GM13976 (cell line): ENCODE measurements at regions not wholly inside any gene's neighbourhood (a gene's known extent, or its start where the extent isn't known, plus 50 kb on each side); places are given as distances from the start of the nearest gene placed in this dataset.

Experiments used
- DNase-seq: peaks from one replicate; pipeline ENCODE4 v3.0.0; 2012; ENCODE audit warnings: low spot score
- in situ Hi-C: fragments of 300-500 bp; cut with MboI; formaldehyde crosslinking; loops from one replicate; pipeline ENCODE4 v1.12.0; 2022; ENCODE audit warnings: low sequenced_read_pairs, mixed read lengths, inconsistent platforms; ENCODE audit not compliant: unreplicated experiment
- TF ChIP-seq, protein P1 (sequence below): IDR thresholded peaks from 2 replicates; pipeline ENCODE4 v1.5.1; 2012; ENCODE audit warnings: borderline replicate concordance, mild to moderate bottlenecking; ENCODE audit not compliant: insufficient read depth; ENCODE audit errors: extremely low read depth, missing control alignments, control extremely low read depth

DNA sequence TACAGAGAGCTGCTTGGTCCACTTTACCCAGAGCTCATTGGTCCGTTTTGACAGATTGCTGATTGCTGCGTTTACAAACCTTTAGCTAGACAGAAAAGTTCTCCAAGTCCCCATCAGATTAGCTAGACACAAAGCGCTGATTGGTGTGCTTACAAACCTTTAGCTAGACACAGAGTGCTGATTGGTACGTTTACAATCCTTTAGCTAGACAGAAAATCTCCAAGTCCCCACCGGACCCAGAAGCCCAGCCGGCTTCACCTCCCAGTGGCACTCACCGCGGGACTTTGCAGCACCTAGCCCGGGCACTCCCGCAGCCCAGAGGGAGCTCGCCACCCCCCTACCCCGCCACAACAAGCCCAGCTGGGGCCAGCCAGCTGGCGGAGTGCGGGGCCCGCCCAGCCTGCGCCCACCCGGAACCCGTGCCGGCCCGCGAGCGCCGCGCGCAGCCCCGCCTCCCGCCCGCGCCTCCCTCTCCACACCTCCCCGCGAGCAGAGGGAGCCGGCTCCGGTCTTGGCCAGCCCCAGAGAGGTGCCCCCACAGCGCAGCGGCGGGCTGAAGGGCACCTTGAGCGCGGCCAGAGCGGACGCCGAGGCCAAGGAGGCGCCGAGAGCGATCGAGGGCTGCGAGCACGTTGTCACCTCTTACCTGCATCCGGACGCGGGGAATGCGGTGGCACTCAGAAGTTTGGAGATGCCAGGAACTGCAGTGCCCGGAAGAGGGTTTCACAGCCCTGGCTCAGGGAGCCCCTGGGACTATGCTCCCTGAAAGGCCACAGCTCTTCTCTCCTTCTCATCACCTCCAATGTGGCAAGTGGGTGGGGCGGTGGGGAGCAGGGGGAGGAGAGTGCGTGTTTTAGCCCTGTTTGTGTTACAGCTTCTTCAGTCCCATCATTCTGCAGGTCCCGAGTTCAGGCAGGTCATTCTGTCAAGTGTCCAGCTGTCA lies 1504.5 kb downstream of the CDH11 start:
- in situ Hi-C loops, result no loop called here
- no peak for DNase-seq
- TF ChIP-seq, protein P1, sequence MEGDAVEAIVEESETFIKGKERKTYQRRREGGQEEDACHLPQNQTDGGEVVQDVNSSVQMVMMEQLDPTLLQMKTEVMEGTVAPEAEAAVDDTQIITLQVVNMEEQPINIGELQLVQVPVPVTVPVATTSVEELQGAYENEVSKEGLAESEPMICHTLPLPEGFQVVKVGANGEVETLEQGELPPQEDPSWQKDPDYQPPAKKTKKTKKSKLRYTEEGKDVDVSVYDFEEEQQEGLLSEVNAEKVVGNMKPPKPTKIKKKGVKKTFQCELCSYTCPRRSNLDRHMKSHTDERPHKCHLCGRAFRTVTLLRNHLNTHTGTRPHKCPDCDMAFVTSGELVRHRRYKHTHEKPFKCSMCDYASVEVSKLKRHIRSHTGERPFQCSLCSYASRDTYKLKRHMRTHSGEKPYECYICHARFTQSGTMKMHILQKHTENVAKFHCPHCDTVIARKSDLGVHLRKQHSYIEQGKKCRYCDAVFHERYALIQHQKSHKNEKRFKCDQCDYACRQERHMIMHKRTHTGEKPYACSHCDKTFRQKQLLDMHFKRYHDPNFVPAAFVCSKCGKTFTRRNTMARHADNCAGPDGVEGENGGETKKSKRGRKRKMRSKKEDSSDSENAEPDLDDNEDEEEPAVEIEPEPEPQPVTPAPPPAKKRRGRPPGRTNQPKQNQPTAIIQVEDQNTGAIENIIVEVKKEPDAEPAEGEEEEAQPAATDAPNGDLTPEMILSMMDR, result no peak

DNA sequence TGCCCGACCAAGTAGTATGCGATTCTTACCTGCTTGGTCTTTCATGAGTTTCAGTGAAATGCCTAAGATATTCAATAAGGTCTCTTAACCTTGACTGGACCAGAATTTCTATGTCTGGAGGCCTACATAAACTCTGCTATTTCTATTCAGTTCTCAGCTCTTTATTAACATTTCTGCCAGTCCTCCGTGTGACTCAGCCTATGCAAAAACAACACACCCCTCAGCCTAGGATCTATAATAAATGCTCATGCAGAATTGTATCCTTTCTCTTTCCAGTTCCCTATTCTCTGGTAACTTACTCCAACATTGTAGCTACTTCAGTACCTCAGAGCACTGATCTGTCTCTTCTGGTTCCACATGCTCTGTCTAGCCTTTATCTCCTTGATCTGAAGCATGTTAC lies 1507.4 kb downstream of the CDH11 start:
- TF ChIP-seq, protein P1, result no peak
- DNase-seq, result no peak
- in situ Hi-C loops, result no loop called here

DNA sequence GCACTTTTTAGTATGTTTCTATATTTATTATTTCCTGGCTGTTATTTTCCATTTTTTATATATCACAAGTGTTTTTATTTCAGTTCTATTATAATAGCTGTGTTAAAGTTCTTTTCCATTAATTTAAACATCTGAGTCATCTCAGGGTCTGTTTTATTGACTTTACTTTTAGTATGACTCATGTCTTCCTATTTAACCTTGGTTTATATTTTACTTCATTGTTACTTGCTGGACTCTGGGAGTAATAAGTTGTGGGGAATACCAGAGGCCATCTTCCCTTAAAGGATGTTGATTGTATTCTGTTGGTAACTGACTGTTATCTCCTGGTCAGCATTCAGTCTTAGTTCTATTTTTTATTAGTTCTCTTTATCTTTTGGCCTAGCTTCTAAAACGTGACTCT lies 1508.2 kb downstream of the CDH11 start:
- DNase-seq, result no peak
- TF ChIP-seq, protein P1, result no peak
- in situ Hi-C loops, result no loop called here

DNA sequence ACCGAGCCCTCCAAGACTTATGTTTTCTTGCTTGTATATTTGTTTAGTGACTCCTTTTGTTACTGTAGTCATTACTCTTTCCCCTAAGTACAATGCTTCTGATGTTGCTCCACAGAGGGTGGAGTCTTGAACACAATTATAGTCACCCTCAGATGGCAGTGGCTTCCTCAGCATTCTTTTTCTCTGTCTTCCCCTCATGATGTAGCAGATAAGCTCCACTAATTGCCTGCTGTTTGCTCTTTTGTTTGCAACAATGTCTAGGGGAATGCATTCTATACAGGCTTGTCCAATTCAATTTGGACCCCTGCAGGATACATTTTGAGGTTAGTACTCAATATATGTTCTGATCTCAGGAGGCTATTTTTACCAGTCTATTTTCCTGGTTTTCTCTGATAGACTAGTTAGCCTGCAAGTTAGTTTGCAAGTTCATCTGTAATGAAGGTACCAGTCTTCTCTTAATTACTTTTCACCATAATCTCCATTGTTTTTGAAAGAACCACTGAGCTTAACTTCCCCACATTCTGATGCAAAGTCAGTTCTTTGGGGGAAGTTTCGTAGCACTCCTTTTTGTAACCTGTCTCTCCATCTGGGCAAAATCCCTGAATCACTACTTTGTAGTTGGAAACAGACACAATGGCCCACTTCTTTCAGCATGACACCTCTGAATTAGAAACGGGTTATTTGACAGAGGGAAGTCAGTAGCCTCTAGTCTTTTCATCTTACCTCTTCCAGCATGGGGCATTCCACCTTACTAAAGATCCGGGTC lies 1509.2 kb downstream of the CDH11 start:
- in situ Hi-C loops, result no loop called here
- no peak for DNase-seq
- TF ChIP-seq, protein P1, result no peak

DNA sequence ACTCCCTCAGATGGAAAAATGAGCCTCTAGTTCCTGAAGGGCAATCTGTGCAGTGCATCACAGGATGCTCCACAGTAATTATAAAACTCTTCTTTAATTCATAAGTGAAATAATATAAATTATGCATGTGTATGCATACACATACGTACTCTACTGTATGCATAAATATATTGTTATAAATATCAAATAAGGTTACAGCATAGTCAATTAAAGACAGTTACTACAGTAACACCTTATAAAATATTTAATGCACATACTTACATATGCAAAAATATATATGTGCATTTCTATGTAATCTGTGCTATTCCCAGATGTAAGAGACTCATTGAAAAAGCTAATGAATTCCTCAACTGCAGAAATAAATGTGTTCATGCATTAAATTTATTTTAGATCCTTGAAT lies 1515.1 kb downstream of the CDH11 start:
- TF ChIP-seq, protein P1, result no peak
- in situ Hi-C loops, result no loop called here

DNA sequence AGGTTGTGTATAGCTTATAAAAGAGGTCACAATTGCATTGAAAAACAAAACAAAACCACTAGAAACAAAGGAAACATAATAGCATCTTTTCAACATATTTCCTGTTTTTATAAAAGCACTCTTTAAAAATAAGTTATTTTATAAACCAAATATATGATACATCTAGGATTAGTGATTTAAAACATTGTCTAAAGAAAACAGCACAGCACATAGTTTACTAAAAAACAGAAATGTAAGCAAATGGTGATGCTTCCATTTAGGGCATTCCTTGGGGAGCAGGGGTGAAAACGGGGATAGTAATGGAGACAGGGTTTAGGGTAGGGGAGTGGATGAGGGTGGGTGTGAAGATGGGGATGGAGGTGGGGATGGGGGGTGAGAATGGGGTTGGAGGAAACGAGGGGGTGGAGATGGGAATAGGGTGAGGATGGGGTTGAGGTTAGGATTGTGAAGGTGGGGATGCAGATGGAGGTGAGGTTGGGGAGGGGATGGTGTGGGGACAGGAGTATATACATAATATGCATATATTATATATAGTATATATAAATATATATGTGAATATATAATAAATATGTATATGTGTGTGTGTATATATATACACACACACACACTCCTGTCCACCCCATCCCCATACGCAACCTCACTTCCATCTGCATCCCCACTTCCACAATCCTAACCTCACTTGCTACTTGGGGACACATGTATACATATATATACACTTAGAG lies 1519.5 kb downstream of the CDH11 start:
- TF ChIP-seq, protein P1, result no peak
- DNase-seq, result no peak
- in situ Hi-C loops, result no loop called here

More for the DNA sequence above, 1515.1 kb downstream of the CDH11 start:
- no peak for DNase-seq
